Mammary epithelial cell (primary cell): ENCODE measurements at regions not wholly inside any gene's neighbourhood (a gene's known extent, or its start where the extent isn't known, plus 50 kb on each side); places are given as distances from the start of the nearest gene placed in this dataset.

ENCODE experiments used
- CTCF ChIP-seq, 2 donors: IDR thresholded peaks in 1 of 2; conservative IDR thresholded peaks in 1 of 2; 2 replicates each; pipeline ENCODE4 v1.5.1; 2011 to 2012; ENCODE audit warnings: inconsistent platforms in 2 of 2, low read length in 2 of 2, mild to moderate bottlenecking in 2 of 2, control low read depth in 1 of 2, low read depth in 1 of 2; ENCODE audit not compliant: insufficient read depth in 1 of 2; ENCODE audit errors: extremely low read depth in 1 of 2
- EZH2 ChIP-seq: IDR thresholded peaks from 2 replicates; pipeline ENCODE4 v1.6.1; 2012; ENCODE audit warnings: low read length, inconsistent platforms, borderline replicate concordance

DNA sequence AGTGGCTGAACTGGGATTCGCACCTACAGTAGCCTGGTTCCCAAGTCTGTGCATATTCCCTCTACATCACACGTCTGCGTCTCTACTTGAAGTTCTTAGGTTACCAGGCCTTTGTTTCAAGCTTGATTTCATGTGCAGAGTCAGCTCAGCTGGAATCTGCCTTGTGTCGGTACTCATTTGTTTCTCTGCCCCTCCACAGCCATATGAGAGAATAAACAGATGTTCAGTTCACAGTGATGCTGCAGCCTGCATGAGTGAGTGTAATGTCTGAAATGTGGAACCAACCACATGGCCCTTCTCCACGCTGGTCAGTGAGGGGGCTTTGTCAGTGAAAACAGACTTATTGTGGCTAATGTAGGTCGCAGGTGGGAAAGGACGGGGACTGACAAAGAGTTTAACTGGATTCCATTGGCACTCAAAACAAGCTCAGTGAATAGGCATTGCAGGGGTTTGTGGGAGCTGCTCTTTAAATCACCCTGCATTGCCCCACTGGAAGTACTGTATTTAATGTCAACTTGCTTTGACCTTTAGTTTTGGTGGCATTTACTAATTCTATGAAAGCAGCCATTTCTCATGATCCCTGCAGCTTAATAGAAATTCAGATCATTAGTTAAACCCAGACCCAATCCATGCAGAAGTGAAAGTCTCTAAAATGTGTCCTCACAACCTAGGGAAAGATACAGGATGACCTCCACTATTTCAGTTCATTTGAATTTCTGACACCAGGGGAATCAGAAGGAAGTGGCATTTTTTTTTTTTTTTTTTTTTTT is 136.4 kb upstream of the FAM78B start:
- no peak for TF ChIP-seq CTCF (conservative IDR thresholded peaks at IDR 0.05 in 1 of 2, IDR thresholded peaks at IDR 0.05 in 1 of 2; ENCODE audit: extremely low read depth in 1 of 2, insufficient read depth in 1 of 2, low read depth in 1 of 2, low read length in 2 of 2)
- TF ChIP-seq EZH2 = no peak
